OCI-LY7 (cell line): ENCODE measurements at regions not wholly inside any gene's neighbourhood (a gene's known extent, or its start where the extent isn't known, plus 50 kb on each side); places are given as distances from the start of the nearest gene placed in this dataset.
A peak's percentile ranks its signal among the peaks of the same experiment; 100 is the strongest.

Experiments
- BruUV-seq: library from RNA; stranded (reverse); fragments of 400-500 nt; replicated peaks from 2 replicates; lab custom pipeline; 2021; lab: Mats Ljungman, UMichigan
- CTCF ChIA-PET: fragments of 300-600 bp; sonication (Branson Sonifier 250); formaldehyde crosslinking; loops from one replicate; lab custom pipeline; 2022; ENCODE audit warnings: antibody characterized with exemption; ENCODE audit not compliant: unreplicated experiment; lab: Charles Lee
- POLR2A ChIA-PET: fragments of 300-600 bp; sonication (Branson Sonifier 250); formaldehyde crosslinking; loops from one replicate; lab custom pipeline; 2022; ENCODE audit warnings: antibody characterized with exemption; lab: Charles Lee
- DNase-seq: peaks from one replicate; pipeline ENCODE4 v3.0.0-alpha.2; 2015; ENCODE audit warnings: low spot score
- H2AFZ ChIP-seq: fragments of 200-600 bp; sonication (generic), shearing (Covaris generic); 2 replicates; pipeline ENCODE4 v1.6.1; 2014; ENCODE audit warnings: mild to moderate bottlenecking, antibody characterized with exemption, low read length, moderate library complexity
- H3K27ac ChIP-seq: fragments of 200-600 bp; sonication (generic); 2 replicates; pipeline ENCODE4 v1.5.1; 2014; ENCODE audit warnings: mixed run types, low read depth, mild to moderate bottlenecking, moderate library complexity, low read length, inconsistent platforms; ENCODE audit not compliant: poor library complexity, severe bottlenecking
- H3K36me3 ChIP-seq: fragments of 200-600 bp; sonication (generic); 2 replicates; pipeline ENCODE4 v1.6.1; 2014; ENCODE audit warnings: mild to moderate bottlenecking, antibody characterized with exemption, low read length, moderate library complexity, mixed read lengths; ENCODE audit not compliant: insufficient read depth
- H3K4me1 ChIP-seq: fragments of 200-600 bp; sonication (generic); 2 replicates; pipeline ENCODE4 v1.5.1; 2014; ENCODE audit warnings: mild to moderate bottlenecking, low read length; ENCODE audit not compliant: insufficient read depth, poor library complexity, severe bottlenecking
- H3K4me2 ChIP-seq: fragments of 200-600 bp; sonication (generic); 2 replicates; pipeline ENCODE4 v1.6.1; 2014; ENCODE audit warnings: mild to moderate bottlenecking, low read length
- H3K4me3 ChIP-seq: fragments of 200-600 bp; sonication (generic); 2 replicates; pipeline ENCODE4 v1.5.1; 2014; ENCODE audit warnings: mild to moderate bottlenecking, low read depth, low read length; ENCODE audit not compliant: poor library complexity, severe bottlenecking
- H3K79me2 ChIP-seq: fragments of 200-600 bp; sonication (generic); 2 replicates; pipeline ENCODE4 v1.6.1; 2016; ENCODE audit warnings: low read depth, mild to moderate bottlenecking, low read length, moderate library complexity, mixed read lengths; ENCODE audit not compliant: insufficient read depth
- H3K9me2 ChIP-seq: fragments of 200-600 bp; sonication (generic); 2 replicates; pipeline ENCODE4 v1.6.1; 2016; ENCODE audit warnings: mild to moderate bottlenecking, low read length, mixed read lengths; ENCODE audit not compliant: insufficient read depth
- H3K9me3 ChIP-seq: fragments of 200-600 bp; sonication (generic); 2 replicates; pipeline ENCODE4 v1.6.1; 2014; ENCODE audit warnings: mild to moderate bottlenecking, mixed run types, low read length, mixed read lengths
- H4K20me1 ChIP-seq: fragments of 200-600 bp; sonication (generic); 2 replicates; pipeline ENCODE4 v1.6.1; 2014; ENCODE audit warnings: mild to moderate bottlenecking, antibody characterized with exemption, low read length, moderate library complexity, mixed read lengths; ENCODE audit not compliant: insufficient read depth
- CTCF ChIP-seq: fragments of 200-600 bp; sonication (generic); conservative IDR thresholded peaks from 2 replicates; pipeline ENCODE4 v1.5.1; 2014; ENCODE audit warnings: mild to moderate bottlenecking, antibody characterized with exemption, low read length, moderate library complexity, mixed read lengths
- EZH2phosphoT487 ChIP-seq: fragments of 200-600 bp; sonication (generic); IDR thresholded peaks from 2 replicates; pipeline ENCODE4 v1.6.1; 2018; ENCODE audit warnings: low read depth, borderline replicate concordance, mild to moderate bottlenecking, mixed run types, antibody characterized with exemption, low read length, moderate library complexity, mixed read lengths
- intact Hi-C: fragments of 100-400 bp; cut with micrococcal nuclease; formaldehyde crosslinking; loops from one replicate; pipeline ENCODE4 v1.10.0; 2022; ENCODE audit not compliant: unreplicated experiment

- no peak for DNase-seq
Measured at GRCh38 chr10:3477683-3478082, 305.1 kb upstream of the PITRM1 start.

GRCh38 chr10:3476640-3477448, 304.3 kb upstream of the PITRM1 start:
- POLR2A ChIA-PET = interaction anchor here (0.8 kb wide), 1 partner anchor 1728 kb away, joined by 3 read pairs; no protein-coding TSS in a partner anchor

More at GRCh38 chr10:3477683-3478082, 305.1 kb upstream of the PITRM1 start:
- Histone ChIP-seq H3K9me2 (no peaks in the 10 kb centered on the region), H3K79me2 (no peaks in the 10 kb centered on the region), H2AFZ (no peak overlapping the region), H4K20me1 (no peaks in the 10 kb centered on the region), H3K27ac (no peak overlapping the region), H3K4me2 (no peak overlapping the region), H3K4me3 (no peak overlapping the region), H3K4me1 (peaks cover 5% of the 10 kb centered on the region), H3K9me3 (no peaks in the 10 kb centered on the region), H3K36me3 (no peaks in the 10 kb centered on the region)
- intact Hi-C loops = no loop called here
- ChIA-PET POLR2A (no interaction called here), CTCF (no interaction called here)
- no TSS peak for BruUV-seq
- TF ChIP-seq CTCF (no peak), EZH2phosphoT487 (no peak)

More at GRCh38 chr10:3476640-3477448, 304.3 kb upstream of the PITRM1 start:
- Histone ChIP-seq H3K4me1 (no peaks in the 10 kb centered on the region), H4K20me1 (no peaks in the 10 kb centered on the region), H3K4me2 (no peak overlapping the region), H3K4me3 (no peak overlapping the region), H3K9me3 (no peaks in the 10 kb centered on the region), H3K79me2 (no peaks in the 10 kb centered on the region), H2AFZ (no peak overlapping the region), H3K36me3 (no peaks in the 10 kb centered on the region), H3K27ac (no peak overlapping the region), H3K9me2 (no peaks in the 10 kb centered on the region)
- TF ChIP-seq CTCF (0 out of 2 replicates have a peak, but pooled peaks have one; percentile 28), EZH2phosphoT487 (no peak)
- CTCF ChIA-PET = no interaction called here
- intact Hi-C loops = no loop called here
- DNase-seq = no peak
- no TSS peak for BruUV-seq
